ENCODE measurements at regions not wholly inside any gene's neighbourhood (a gene's known extent, or its start where the extent isn't known, plus 50 kb on each side); places are given as distances from the start of the nearest gene placed in this dataset.

- Histone ChIP-seq H3K4me1 (ENCODE audit: control insufficient read depth, insufficient read depth, low read length) (no peaks in the 10 kb centered on the region), H3K9me3 (ENCODE audit: control insufficient read depth, low read depth, low read length) (no peaks in the 10 kb centered on the region), H3K4me3 (ENCODE audit: low read length) (no peak overlapping the region), H3K27me3 (ENCODE audit: control insufficient read depth, insufficient read depth, low read length) (no peaks in the 10 kb centered on the region), H3K27ac (ENCODE audit: low read length) (no peak overlapping the region), H3K36me3 (ENCODE audit: control insufficient read depth, insufficient read depth, low read length) (no peaks in the 10 kb centered on the region)
- no peak for DNase-seq
- 82% methylated on average over 1 of the region's 3 CpGs for WGBS (ENCODE audit: insufficient coverage, low lambda C conversion rate)
These were observed 53.2 kb upstream of the UBE2E3 start for GRCh38 chr2:180927030-180927686.

DNA sequence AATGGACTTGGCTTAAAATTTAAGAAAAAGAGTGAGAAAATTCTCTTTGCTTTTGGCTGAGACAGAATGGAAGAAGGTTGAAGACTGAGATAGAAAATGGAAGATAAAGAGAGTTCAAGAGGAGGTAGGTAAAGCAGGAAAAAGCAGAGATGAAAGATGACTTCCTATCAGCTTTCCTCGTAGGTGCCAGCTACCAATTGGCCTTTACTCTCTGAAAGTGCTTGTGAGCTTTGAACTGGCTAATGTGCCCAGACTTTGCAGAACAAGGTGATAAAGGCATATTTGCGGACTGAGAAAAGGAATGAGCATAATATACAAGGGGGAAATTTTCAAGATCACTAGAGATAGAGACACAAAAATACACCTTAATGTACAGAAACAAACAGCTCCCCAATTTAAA is 54.7 kb upstream of the UBE2E3 start:
- Histone ChIP-seq H3K27me3 (ENCODE audit: control insufficient read depth, insufficient read depth, low read length) (no peaks in the 10 kb centered on the region), H3K27ac (ENCODE audit: low read length) (no peak overlapping the region), H3K9me3 (ENCODE audit: control insufficient read depth, low read depth, low read length) (no peaks in the 10 kb centered on the region), H3K4me1 (ENCODE audit: control insufficient read depth, insufficient read depth, low read length) (no peaks in the 10 kb centered on the region), H3K36me3 (ENCODE audit: control insufficient read depth, insufficient read depth, low read length) (no peaks in the 10 kb centered on the region), H3K4me3 (ENCODE audit: low read length) (no peak overlapping the region)
- no peak for DNase-seq
- WGBS (ENCODE audit: insufficient coverage, low lambda C conversion rate) = no CpG with 5 or more reads among the region's 2 CpGs

GRCh38 chr2:180924063-180924462 is 56.3 kb upstream of the UBE2E3 start:
- Histone ChIP-seq H3K4me3 (ENCODE audit: low read length) (no peak overlapping the region), H3K27ac (ENCODE audit: low read length) (no peak overlapping the region), H3K36me3 (ENCODE audit: control insufficient read depth, insufficient read depth, low read length) (no peaks in the 10 kb centered on the region), H3K27me3 (ENCODE audit: control insufficient read depth, insufficient read depth, low read length) (no peaks in the 10 kb centered on the region), H3K4me1 (ENCODE audit: control insufficient read depth, insufficient read depth, low read length) (no peaks in the 10 kb centered on the region), H3K9me3 (ENCODE audit: control insufficient read depth, low read depth, low read length) (no peaks in the 10 kb centered on the region)
- DNase-seq = no peak
- 100% methylated on average over 1 of the region's 2 CpGs for WGBS (ENCODE audit: insufficient coverage, low lambda C conversion rate)

- DNase-seq = no peak
- H3K4me3 ChIP-seq (ENCODE audit: low read length) = no peak overlapping the region
- no peaks in the 10 kb centered on the region for H3K9me3 ChIP-seq (ENCODE audit: control insufficient read depth, low read depth, low read length)
- no peaks in the 10 kb centered on the region for H3K27me3 ChIP-seq (ENCODE audit: control insufficient read depth, insufficient read depth, low read length)
- WGBS (ENCODE audit: insufficient coverage, low lambda C conversion rate) = 83% methylated on average over 2 of the region's 9 CpGs
- no peak overlapping the region for H3K27ac ChIP-seq (ENCODE audit: low read length)
- no peaks in the 10 kb centered on the region for H3K36me3 ChIP-seq (ENCODE audit: control insufficient read depth, insufficient read depth, low read length)
- H3K4me1 ChIP-seq (ENCODE audit: control insufficient read depth, insufficient read depth, low read length) = no peaks in the 10 kb centered on the region
These were observed 69.4 kb upstream of the UBE2E3 start for GRCh38 chr2:180910831-180911665.

DNA sequence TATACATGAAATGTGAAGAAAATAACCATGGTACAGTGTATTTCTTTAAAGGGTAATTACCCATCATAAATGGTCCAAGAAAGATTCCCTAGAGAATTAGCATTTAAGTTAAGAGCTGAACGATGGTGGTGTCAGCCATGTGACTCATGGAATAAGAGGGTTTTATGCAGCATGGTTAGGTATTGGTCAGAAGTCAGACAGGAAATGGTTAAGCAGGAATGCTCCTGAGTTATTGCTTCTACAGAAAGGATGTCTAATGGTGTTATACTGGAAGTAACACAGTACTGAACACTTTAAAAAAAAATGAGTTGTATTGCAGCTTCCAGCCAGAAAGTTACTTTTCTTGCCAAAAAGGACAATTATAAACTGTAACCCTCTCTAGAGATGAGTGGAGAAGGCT is 72.7 kb upstream of the UBE2E3 start:
- no peaks in the 10 kb centered on the region for H3K9me3 ChIP-seq (ENCODE audit: control insufficient read depth, low read depth, low read length)
- no peak overlapping the region for H3K27ac ChIP-seq (ENCODE audit: low read length)
- no peak overlapping the region for H3K4me3 ChIP-seq (ENCODE audit: low read length)
- H3K36me3 ChIP-seq (ENCODE audit: control insufficient read depth, insufficient read depth, low read length) = no peaks in the 10 kb centered on the region
- H3K4me1 ChIP-seq (ENCODE audit: control insufficient read depth, insufficient read depth, low read length) = no peaks in the 10 kb centered on the region
- WGBS (ENCODE audit: insufficient coverage, low lambda C conversion rate) = no CpG with 5 or more reads among the region's 1 CpG
- no peaks in the 10 kb centered on the region for H3K27me3 ChIP-seq (ENCODE audit: control insufficient read depth, insufficient read depth, low read length)
- DNase-seq = no peak

- H3K9me3 ChIP-seq (ENCODE audit: control insufficient read depth, low read depth, low read length) = no peaks in the 10 kb centered on the region
- no peaks in the 10 kb centered on the region for H3K36me3 ChIP-seq (ENCODE audit: control insufficient read depth, insufficient read depth, low read length)
- H3K27me3 ChIP-seq (ENCODE audit: control insufficient read depth, insufficient read depth, low read length) = no peaks in the 10 kb centered on the region
- no peak for DNase-seq
- H3K4me3 ChIP-seq (ENCODE audit: low read length) = no peak overlapping the region
- H3K27ac ChIP-seq (ENCODE audit: low read length) = no peak overlapping the region
- no peaks in the 10 kb centered on the region for H3K4me1 ChIP-seq (ENCODE audit: control insufficient read depth, insufficient read depth, low read length)
These were observed 74.9 kb upstream of the UBE2E3 start for GRCh38 chr2:180905461-180905860.

DNA sequence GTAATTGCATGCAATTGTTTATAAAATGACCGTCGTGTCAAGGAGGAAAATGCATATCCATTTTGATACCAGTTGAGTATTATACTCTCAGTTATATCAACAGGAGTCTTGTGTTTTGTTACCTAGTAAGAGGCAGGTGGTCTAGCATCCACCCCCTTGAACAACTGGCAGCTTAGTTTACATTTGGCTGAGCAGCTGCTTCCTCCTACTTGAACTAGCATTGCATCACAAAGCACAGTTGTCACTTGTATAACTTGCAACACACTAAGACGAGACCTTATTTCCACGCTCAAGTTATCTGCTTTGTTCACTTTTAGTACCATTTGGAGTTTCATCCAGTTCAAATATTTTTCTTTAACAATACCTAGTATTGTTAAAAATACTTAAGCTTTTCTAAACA is 75.4 kb upstream of the UBE2E3 start:
- no peak for DNase-seq
- no peaks in the 10 kb centered on the region for H3K4me1 ChIP-seq (ENCODE audit: control insufficient read depth, insufficient read depth, low read length)
- whole genome bisulfite sequencing (ENCODE audit: insufficient coverage, low lambda C conversion rate) = 53% methylated on average over 2 of the region's 4 CpGs
- no peak overlapping the region for H3K4me3 ChIP-seq (ENCODE audit: low read length)
- H3K9me3 ChIP-seq (ENCODE audit: control insufficient read depth, low read depth, low read length) = no peaks in the 10 kb centered on the region
- H3K36me3 ChIP-seq (ENCODE audit: control insufficient read depth, insufficient read depth, low read length) = no peaks in the 10 kb centered on the region
- no peaks in the 10 kb centered on the region for H3K27me3 ChIP-seq (ENCODE audit: control insufficient read depth, insufficient read depth, low read length)
- no peak overlapping the region for H3K27ac ChIP-seq (ENCODE audit: low read length)

- H3K27ac ChIP-seq (ENCODE audit: low read length) = no peak overlapping the region
- H3K9me3 ChIP-seq (ENCODE audit: control insufficient read depth, low read depth, low read length) = no peaks in the 10 kb centered on the region
- no peaks in the 10 kb centered on the region for H3K27me3 ChIP-seq (ENCODE audit: control insufficient read depth, insufficient read depth, low read length)
- no peaks in the 10 kb centered on the region for H3K4me1 ChIP-seq (ENCODE audit: control insufficient read depth, insufficient read depth, low read length)
- no peaks in the 10 kb centered on the region for H3K36me3 ChIP-seq (ENCODE audit: control insufficient read depth, insufficient read depth, low read length)
- no peak overlapping the region for H3K4me3 ChIP-seq (ENCODE audit: low read length)
- no peak for DNase-seq
- 82% methylated on average over 1 of the region's 4 CpGs for WGBS (ENCODE audit: insufficient coverage, low lambda C conversion rate)
These were observed 79.1 kb upstream of the UBE2E3 start for GRCh38 chr2:180901331-180901730.

GRCh38 chr2:180893752-180894151 is 86.7 kb upstream of the UBE2E3 start:
- WGBS (ENCODE audit: insufficient coverage, low lambda C conversion rate) = 100% methylated on average over 1 of the region's 1 CpG
- H3K36me3 ChIP-seq (ENCODE audit: control insufficient read depth, insufficient read depth, low read length) = no peaks in the 10 kb centered on the region
- H3K27ac ChIP-seq (ENCODE audit: low read length) = no peak overlapping the region
- H3K9me3 ChIP-seq (ENCODE audit: control insufficient read depth, low read depth, low read length) = no peaks in the 10 kb centered on the region
- no peak for DNase-seq
- no peaks in the 10 kb centered on the region for H3K27me3 ChIP-seq (ENCODE audit: control insufficient read depth, insufficient read depth, low read length)
- no peaks in the 10 kb centered on the region for H3K4me1 ChIP-seq (ENCODE audit: control insufficient read depth, insufficient read depth, low read length)
- no peak overlapping the region for H3K4me3 ChIP-seq (ENCODE audit: low read length)

GRCh38 chr2:180892091-180892490 is 88.3 kb upstream of the UBE2E3 start:
- no peaks in the 10 kb centered on the region for H3K9me3 ChIP-seq (ENCODE audit: control insufficient read depth, low read depth, low read length)
- H3K36me3 ChIP-seq (ENCODE audit: control insufficient read depth, insufficient read depth, low read length) = no peaks in the 10 kb centered on the region
- H3K4me3 ChIP-seq (ENCODE audit: low read length) = no peak overlapping the region
- WGBS (ENCODE audit: insufficient coverage, low lambda C conversion rate) = no CpG with 5 or more reads among the region's 4 CpGs
- H3K4me1 ChIP-seq (ENCODE audit: control insufficient read depth, insufficient read depth, low read length) = no peaks in the 10 kb centered on the region
- DNase-seq = no peak
- no peak overlapping the region for H3K27ac ChIP-seq (ENCODE audit: low read length)
- no peaks in the 10 kb centered on the region for H3K27me3 ChIP-seq (ENCODE audit: control insufficient read depth, insufficient read depth, low read length)

GRCh38 chr2:180891360-180891759 is 89.0 kb upstream of the UBE2E3 start:
- Histone ChIP-seq H3K4me1 (ENCODE audit: control insufficient read depth, insufficient read depth, low read length) (no peaks in the 10 kb centered on the region), H3K4me3 (ENCODE audit: low read length) (no peak overlapping the region), H3K36me3 (ENCODE audit: control insufficient read depth, insufficient read depth, low read length) (no peaks in the 10 kb centered on the region), H3K9me3 (ENCODE audit: control insufficient read depth, low read depth, low read length) (no peaks in the 10 kb centered on the region), H3K27me3 (ENCODE audit: control insufficient read depth, insufficient read depth, low read length) (no peaks in the 10 kb centered on the region), H3K27ac (ENCODE audit: low read length) (no peak overlapping the region)
- DNase-seq = no peak

Measured in large intestine (tissue), 3 donors.